GM23338 (cell line): ENCODE measurements at regions not wholly inside any gene's neighbourhood (a gene's known extent, or its start where the extent isn't known, plus 50 kb on each side); places are given as distances from the start of the nearest gene placed in this dataset.

ENCODE experiments used
- ATAC-seq: fragments of 200-7000 bp; cut with Tn5 transposase; 3 replicates; pipeline ENCODE4 v1.9.1; 2020
- DNase-seq: peaks from one replicate; pipeline ENCODE4 v3.0.0-alpha.2; 2015; ENCODE audit warnings: low spot score
- H2AFZ ChIP-seq: fragments of 200-600 bp; sonication (generic); 2 replicates; pipeline ENCODE4 v1.8.0; 2016; ENCODE audit warnings: antibody characterized with exemption, mild to moderate bottlenecking, moderate library complexity
- H3F3A ChIP-seq: fragments of 200-600 bp; sonication (generic); replicated peaks from 2 replicates; pipeline ENCODE4 v1.8.0; 2017; ENCODE audit warnings: antibody characterized with exemption, mixed run types, low read depth
- H3K27ac ChIP-seq: fragments of 200-600 bp; sonication (generic); 2 replicates; pipeline ENCODE4 v1.6.1; 2016; ENCODE audit warnings: low read depth
- H3K27me3 ChIP-seq: fragments of 200-600 bp; sonication (generic); 2 replicates; pipeline ENCODE4 v1.8.0; 2016; ENCODE audit warnings: mild to moderate bottlenecking, mixed run types, moderate library complexity; ENCODE audit not compliant: insufficient read depth
- H3K36me3 ChIP-seq: fragments of 200-600 bp; sonication (generic); 2 replicates; pipeline ENCODE4 v1.8.0; 2016; ENCODE audit warnings: mild to moderate bottlenecking; ENCODE audit not compliant: insufficient read depth
- H3K4me1 ChIP-seq: fragments of 200-600 bp; sonication (generic); 2 replicates; pipeline ENCODE4 v1.8.0; 2016; ENCODE audit warnings: mild to moderate bottlenecking, moderate library complexity; ENCODE audit not compliant: insufficient read depth
- H3K4me2 ChIP-seq: fragments of 200-600 bp; sonication (generic); 2 replicates; pipeline ENCODE4 v1.7.1; 2017; ENCODE audit warnings: mixed run types
- H3K4me3 ChIP-seq: fragments of 200-600 bp; sonication (generic); 2 replicates; pipeline ENCODE4 v1.6.1; 2016; ENCODE audit warnings: mixed run types
- H3K79me2 ChIP-seq: fragments of 200-600 bp; sonication (generic); replicated peaks from 2 replicates; pipeline ENCODE4 v1.8.0; 2017; ENCODE audit warnings: mild to moderate bottlenecking; ENCODE audit not compliant: insufficient read depth
- H3K9me2 ChIP-seq: fragments of 200-600 bp; sonication (generic); 2 replicates; pipeline ENCODE4 v1.8.0; 2017; ENCODE audit not compliant: insufficient read depth
- H4K20me1 ChIP-seq: fragments of 200-600 bp; sonication (generic); replicated peaks from 2 replicates; pipeline ENCODE4 v1.8.0; 2017; ENCODE audit warnings: mild to moderate bottlenecking; ENCODE audit not compliant: insufficient read depth
- H3K27ac Mint-ChIP-seq: 2 replicates; pipeline ENCODE4 v1.8.0; 2020; ENCODE audit warnings: inconsistent platforms, mild to moderate bottlenecking, moderate library complexity, mixed read lengths
- H3K27me3 Mint-ChIP-seq: 3 replicates; pipeline ENCODE4 v1.8.0; 2022; ENCODE audit warnings: low read depth, mild to moderate bottlenecking, moderate library complexity, mixed read lengths, inconsistent platforms; ENCODE audit not compliant: insufficient read depth, poor library complexity
- H3K36me3 Mint-ChIP-seq: 3 replicates; pipeline ENCODE4 v1.8.0; 2021; ENCODE audit warnings: low read depth, mild to moderate bottlenecking, inconsistent platforms, moderate library complexity, mixed read lengths
- H3K4me1 Mint-ChIP-seq: 3 replicates; pipeline ENCODE4 v1.8.0; 2020; ENCODE audit warnings: mild to moderate bottlenecking, inconsistent platforms, mixed read lengths
- H3K4me3 Mint-ChIP-seq: 3 replicates; pipeline ENCODE4 v1.8.0; 2021; ENCODE audit warnings: moderate library complexity, mild to moderate bottlenecking, inconsistent platforms, mixed read lengths
- H3K9me3 Mint-ChIP-seq: 3 replicates; pipeline ENCODE4 v1.8.0; 2020; ENCODE audit warnings: moderate library complexity, mild to moderate bottlenecking, inconsistent platforms, mixed read lengths
- CREB1 ChIP-seq: fragments of 250-450 bp; sonication (Bioruptor Pico); IDR thresholded peaks from 2 replicates; pipeline ENCODE4 v1.5.0; 2020; ENCODE audit warnings: low read depth, mild to moderate bottlenecking, moderate library complexity
- EZH2 ChIP-seq: fragments of 200-600 bp; sonication (generic); IDR thresholded peaks from one replicate; pipeline ENCODE4 v1.8.0; 2017; ENCODE audit warnings: antibody characterized with exemption, mild to moderate bottlenecking, low read depth; ENCODE audit not compliant: unreplicated experiment
- EZH2phosphoT487 ChIP-seq: fragments of 200-600 bp; sonication (generic); IDR thresholded peaks from one replicate; pipeline ENCODE4 v1.8.1; 2018; ENCODE audit warnings: antibody characterized with exemption; ENCODE audit not compliant: unreplicated experiment
- JUNB ChIP-seq: IDR thresholded peaks from one replicate; pipeline ENCODE4 v1.6.1; 2016; ENCODE audit warnings: antibody characterized with exemption; ENCODE audit not compliant: unreplicated experiment
- NANOG ChIP-seq: IDR thresholded peaks from 2 replicates; pipeline ENCODE4 v1.6.1; 2016; ENCODE audit warnings: antibody characterized with exemption, borderline replicate concordance
- POLR2AphosphoS5 ChIP-seq: IDR thresholded peaks from 2 replicates; pipeline ENCODE4 v1.6.1; 2016; ENCODE audit warnings: antibody characterized with exemption, low read depth
- STAT1 ChIP-seq: IDR thresholded peaks from one replicate; pipeline ENCODE4 v1.6.1; 2016; ENCODE audit warnings: antibody characterized with exemption; ENCODE audit not compliant: unreplicated experiment
- ZNF114 ChIP-seq: fragments of 250-450 bp; sonication (Bioruptor Pico); IDR thresholded peaks from 2 replicates; pipeline ENCODE4 v1.5.0; 2020; ENCODE audit warnings: mild to moderate bottlenecking, moderate library complexity
- ZNF331 ChIP-seq: fragments of 250-450 bp; sonication (Bioruptor Pico); IDR thresholded peaks from 2 replicates; pipeline ENCODE4 v1.5.0; 2020; ENCODE audit warnings: low read depth, mild to moderate bottlenecking, moderate library complexity
- TF ChIP-seq, protein P1 (sequence below): IDR thresholded peaks from 2 replicates; pipeline ENCODE4 v1.6.1; 2016; ENCODE audit warnings: antibody characterized with exemption
- TF ChIP-seq, protein P2 (sequence below): fragments of 250-450 bp; sonication (Bioruptor Pico); IDR thresholded peaks from 2 replicates; pipeline ENCODE4 v1.5.0; 2020; ENCODE audit warnings: mild to moderate bottlenecking, moderate library complexity
- TF ChIP-seq, protein P3 (sequence below): IDR thresholded peaks from one replicate; pipeline ENCODE4 v1.6.1; 2018; ENCODE audit warnings: antibody characterized with exemption; ENCODE audit not compliant: unreplicated experiment
- TF ChIP-seq, protein P4 (sequence below), 2 experiments: fragments of 200-600 bp in 1 of 2; sonication (generic) in 1 of 2; conservative IDR thresholded peaks; 2 replicates each; pipeline versions ENCODE4 v1.5.1 to v1.6.1; 2016 to 2017; ENCODE audit warnings: antibody characterized with exemption in 2 of 2, low read depth in 2 of 2, mild to moderate bottlenecking in 2 of 2, moderate library complexity in 1 of 2

DNA sequence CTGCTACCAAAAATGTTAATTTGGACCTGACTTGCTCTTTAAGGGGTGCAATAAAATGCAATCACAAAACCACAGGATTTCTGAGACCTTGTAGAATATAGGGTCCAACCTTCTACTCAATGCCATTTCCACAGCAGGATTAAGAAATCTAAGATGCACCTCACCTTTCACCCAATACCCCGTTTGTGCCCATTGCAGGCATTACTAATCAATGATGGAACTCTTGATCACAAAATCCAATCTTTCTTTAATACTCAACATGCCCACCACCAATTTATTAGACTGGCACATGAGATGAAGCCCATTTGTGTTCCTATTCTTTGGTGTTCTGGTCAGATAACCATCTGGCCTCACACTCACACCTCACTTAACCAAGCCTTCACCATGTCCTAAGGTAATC is 117.2 kb upstream of the IGSF21 start:
- Histone ChIP-seq H3K27ac (no peak overlapping the region), H2AFZ (no peak overlapping the region), H3K4me1 (no peaks in the 10 kb centered on the region), H4K20me1 (no peaks in the 10 kb centered on the region), H3K36me3 (no peaks in the 10 kb centered on the region), H3K4me3 (no peak overlapping the region), H3F3A (no peaks in the 10 kb centered on the region), H3K79me2 (no peaks in the 10 kb centered on the region), H3K4me2 (no peak overlapping the region), H3K9me2 (no peaks in the 10 kb centered on the region; the same call in 1 of the 2 replicates), H3K27me3 (no peaks in the 10 kb centered on the region)
- no peak for TF ChIP-seq STAT1
- TF ChIP-seq, protein P1, sequence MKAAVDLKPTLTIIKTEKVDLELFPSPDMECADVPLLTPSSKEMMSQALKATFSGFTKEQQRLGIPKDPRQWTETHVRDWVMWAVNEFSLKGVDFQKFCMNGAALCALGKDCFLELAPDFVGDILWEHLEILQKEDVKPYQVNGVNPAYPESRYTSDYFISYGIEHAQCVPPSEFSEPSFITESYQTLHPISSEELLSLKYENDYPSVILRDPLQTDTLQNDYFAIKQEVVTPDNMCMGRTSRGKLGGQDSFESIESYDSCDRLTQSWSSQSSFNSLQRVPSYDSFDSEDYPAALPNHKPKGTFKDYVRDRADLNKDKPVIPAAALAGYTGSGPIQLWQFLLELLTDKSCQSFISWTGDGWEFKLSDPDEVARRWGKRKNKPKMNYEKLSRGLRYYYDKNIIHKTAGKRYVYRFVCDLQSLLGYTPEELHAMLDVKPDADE, result no peak
- TF ChIP-seq, protein P2, sequence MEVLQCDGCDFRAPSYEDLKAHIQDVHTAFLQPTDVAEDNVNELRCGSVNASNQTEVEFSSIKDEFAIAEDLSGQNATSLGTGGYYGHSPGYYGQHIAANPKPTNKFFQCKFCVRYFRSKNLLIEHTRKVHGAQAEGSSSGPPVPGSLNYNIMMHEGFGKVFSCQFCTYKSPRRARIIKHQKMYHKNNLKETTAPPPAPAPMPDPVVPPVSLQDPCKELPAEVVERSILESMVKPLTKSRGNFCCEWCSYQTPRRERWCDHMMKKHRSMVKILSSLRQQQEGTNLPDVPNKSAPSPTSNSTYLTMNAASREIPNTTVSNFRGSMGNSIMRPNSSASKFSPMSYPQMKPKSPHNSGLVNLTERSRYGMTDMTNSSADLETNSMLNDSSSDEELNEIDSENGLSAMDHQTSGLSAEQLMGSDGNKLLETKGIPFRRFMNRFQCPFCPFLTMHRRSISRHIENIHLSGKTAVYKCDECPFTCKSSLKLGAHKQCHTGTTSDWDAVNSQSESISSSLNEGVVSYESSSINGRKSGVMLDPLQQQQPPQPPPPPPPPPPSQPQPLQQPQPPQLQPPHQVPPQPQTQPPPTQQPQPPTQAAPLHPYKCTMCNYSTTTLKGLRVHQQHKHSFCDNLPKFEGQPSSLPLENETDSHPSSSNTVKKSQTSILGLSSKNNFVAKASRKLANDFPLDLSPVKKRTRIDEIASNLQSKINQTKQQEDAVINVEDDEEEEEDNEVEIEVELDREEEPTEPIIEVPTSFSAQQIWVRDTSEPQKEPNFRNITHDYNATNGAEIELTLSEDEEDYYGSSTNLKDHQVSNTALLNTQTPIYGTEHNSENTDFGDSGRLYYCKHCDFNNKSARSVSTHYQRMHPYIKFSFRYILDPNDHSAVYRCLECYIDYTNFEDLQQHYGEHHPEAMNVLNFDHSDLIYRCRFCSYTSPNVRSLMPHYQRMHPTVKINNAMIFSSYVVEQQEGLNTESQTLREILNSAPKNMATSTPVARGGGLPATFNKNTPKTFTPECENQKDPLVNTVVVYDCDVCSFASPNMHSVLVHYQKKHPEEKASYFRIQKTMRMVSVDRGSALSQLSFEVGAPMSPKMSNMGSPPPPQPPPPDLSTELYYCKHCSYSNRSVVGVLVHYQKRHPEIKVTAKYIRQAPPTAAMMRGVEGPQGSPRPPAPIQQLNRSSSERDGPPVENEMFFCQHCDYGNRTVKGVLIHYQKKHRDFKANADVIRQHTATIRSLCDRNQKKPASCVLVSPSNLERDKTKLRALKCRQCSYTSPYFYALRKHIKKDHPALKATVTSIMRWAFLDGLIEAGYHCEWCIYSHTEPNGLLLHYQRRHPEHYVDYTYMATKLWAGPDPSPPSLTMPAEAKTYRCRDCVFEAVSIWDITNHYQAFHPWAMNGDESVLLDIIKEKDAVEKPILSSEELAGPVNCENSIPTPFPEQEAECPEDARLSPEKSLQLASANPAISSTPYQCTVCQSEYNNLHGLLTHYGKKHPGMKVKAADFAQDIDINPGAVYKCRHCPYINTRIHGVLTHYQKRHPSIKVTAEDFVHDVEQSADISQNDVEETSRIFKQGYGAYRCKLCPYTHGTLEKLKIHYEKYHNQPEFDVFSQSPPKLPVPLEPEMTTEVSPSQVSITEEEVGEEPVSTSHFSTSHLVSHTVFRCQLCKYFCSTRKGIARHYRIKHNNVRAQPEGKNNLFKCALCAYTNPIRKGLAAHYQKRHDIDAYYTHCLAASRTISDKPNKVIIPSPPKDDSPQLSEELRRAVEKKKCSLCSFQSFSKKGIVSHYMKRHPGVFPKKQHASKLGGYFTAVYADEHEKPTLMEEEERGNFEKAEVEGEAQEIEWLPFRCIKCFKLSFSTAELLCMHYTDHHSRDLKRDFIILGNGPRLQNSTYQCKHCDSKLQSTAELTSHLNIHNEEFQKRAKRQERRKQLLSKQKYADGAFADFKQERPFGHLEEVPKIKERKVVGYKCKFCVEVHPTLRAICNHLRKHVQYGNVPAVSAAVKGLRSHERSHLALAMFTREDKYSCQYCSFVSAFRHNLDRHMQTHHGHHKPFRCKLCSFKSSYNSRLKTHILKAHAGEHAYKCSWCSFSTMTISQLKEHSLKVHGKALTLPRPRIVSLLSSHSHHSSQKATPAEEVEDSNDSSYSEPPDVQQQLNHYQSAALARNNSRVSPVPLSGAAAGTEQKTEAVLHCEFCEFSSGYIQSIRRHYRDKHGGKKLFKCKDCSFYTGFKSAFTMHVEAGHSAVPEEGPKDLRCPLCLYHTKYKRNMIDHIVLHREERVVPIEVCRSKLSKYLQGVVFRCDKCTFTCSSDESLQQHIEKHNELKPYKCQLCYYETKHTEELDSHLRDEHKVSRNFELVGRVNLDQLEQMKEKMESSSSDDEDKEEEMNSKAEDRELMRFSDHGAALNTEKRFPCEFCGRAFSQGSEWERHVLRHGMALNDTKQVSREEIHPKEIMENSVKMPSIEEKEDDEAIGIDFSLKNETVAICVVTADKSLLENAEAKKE (CRISPR knock-in tag), result no peak
- TF ChIP-seq EZH2phosphoT487, result no peak
- no peak for TF ChIP-seq JUNB
- TF ChIP-seq, protein P3, sequence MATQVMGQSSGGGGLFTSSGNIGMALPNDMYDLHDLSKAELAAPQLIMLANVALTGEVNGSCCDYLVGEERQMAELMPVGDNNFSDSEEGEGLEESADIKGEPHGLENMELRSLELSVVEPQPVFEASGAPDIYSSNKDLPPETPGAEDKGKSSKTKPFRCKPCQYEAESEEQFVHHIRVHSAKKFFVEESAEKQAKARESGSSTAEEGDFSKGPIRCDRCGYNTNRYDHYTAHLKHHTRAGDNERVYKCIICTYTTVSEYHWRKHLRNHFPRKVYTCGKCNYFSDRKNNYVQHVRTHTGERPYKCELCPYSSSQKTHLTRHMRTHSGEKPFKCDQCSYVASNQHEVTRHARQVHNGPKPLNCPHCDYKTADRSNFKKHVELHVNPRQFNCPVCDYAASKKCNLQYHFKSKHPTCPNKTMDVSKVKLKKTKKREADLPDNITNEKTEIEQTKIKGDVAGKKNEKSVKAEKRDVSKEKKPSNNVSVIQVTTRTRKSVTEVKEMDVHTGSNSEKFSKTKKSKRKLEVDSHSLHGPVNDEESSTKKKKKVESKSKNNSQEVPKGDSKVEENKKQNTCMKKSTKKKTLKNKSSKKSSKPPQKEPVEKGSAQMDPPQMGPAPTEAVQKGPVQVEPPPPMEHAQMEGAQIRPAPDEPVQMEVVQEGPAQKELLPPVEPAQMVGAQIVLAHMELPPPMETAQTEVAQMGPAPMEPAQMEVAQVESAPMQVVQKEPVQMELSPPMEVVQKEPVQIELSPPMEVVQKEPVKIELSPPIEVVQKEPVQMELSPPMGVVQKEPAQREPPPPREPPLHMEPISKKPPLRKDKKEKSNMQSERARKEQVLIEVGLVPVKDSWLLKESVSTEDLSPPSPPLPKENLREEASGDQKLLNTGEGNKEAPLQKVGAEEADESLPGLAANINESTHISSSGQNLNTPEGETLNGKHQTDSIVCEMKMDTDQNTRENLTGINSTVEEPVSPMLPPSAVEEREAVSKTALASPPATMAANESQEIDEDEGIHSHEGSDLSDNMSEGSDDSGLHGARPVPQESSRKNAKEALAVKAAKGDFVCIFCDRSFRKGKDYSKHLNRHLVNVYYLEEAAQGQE, result no peak
- TF ChIP-seq ZNF331, result no peak
- no peak for TF ChIP-seq NANOG
- no peak for TF ChIP-seq POLR2AphosphoS5
- no peak for TF ChIP-seq CREB1 (CRISPR knock-in tag)
- TF ChIP-seq, protein P4, sequence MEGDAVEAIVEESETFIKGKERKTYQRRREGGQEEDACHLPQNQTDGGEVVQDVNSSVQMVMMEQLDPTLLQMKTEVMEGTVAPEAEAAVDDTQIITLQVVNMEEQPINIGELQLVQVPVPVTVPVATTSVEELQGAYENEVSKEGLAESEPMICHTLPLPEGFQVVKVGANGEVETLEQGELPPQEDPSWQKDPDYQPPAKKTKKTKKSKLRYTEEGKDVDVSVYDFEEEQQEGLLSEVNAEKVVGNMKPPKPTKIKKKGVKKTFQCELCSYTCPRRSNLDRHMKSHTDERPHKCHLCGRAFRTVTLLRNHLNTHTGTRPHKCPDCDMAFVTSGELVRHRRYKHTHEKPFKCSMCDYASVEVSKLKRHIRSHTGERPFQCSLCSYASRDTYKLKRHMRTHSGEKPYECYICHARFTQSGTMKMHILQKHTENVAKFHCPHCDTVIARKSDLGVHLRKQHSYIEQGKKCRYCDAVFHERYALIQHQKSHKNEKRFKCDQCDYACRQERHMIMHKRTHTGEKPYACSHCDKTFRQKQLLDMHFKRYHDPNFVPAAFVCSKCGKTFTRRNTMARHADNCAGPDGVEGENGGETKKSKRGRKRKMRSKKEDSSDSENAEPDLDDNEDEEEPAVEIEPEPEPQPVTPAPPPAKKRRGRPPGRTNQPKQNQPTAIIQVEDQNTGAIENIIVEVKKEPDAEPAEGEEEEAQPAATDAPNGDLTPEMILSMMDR (conservative IDR thresholded peaks at IDR 0.05; ENCODE audit: low read depth in 2 of 2), result no peak
- TF ChIP-seq EZH2, result no peak
- TF ChIP-seq ZNF114 (CRISPR knock-in tag), result no peak
- Mint-ChIP-seq H3K36me3 (no peaks in the 10 kb centered on the region), H3K27ac (no peak overlapping the region), H3K4me3 (no peak overlapping the region), H3K9me3 (no peaks in the 10 kb centered on the region), H3K27me3 (peaks cover 4% of the 10 kb centered on the region), H3K4me1 (no peaks in the 10 kb centered on the region; the same call in 2 of the 3 replicates)
- ATAC-seq (no peak), DNase-seq (no peak)
